SK-N-SH treated with all-trans-retinoic acid at 6 μM for 48 hours (cell line): ENCODE measurements at regions not wholly inside any gene's neighbourhood (a gene's known extent, or its start where the extent isn't known, plus 50 kb on each side); places are given as distances from the start of the nearest gene placed in this dataset.

Experiments
- ESRRG ChIP-seq: fragments of 250-450 bp; sonication (Bioruptor Pico); IDR thresholded peaks from 2 replicates; pipeline ENCODE4 v1.6.1; 2021; ENCODE audit warnings: mild to moderate bottlenecking
- PATZ1 ChIP-seq: fragments of 250-450 bp; sonication (Bioruptor Pico); IDR thresholded peaks from 2 replicates; pipeline ENCODE4 v1.8.0; 2020; ENCODE audit warnings: mild to moderate bottlenecking, moderate library complexity, borderline replicate concordance
- ZFP30 ChIP-seq: fragments of 450-650 bp; formaldehyde crosslinking; IDR thresholded peaks from 2 replicates; pipeline ENCODE4 v1.5.0; 2022; ENCODE audit warnings: mild to moderate bottlenecking, moderate library complexity

- no peak for TF ChIP-seq ZFP30
- TF ChIP-seq PATZ1 = no peak
- TF ChIP-seq ESRRG (CRISPR knock-in tag) = no peak
Observed at GRCh38 chr6:19382676-19383075, 454.5 kb upstream of the ID4 start.
